Activated CD4-positive, alpha-beta T cell treated with anti-CD3 and anti-CD28 coated beads for 48 hours (primary cell): ENCODE measurements at regions not wholly inside any gene's neighbourhood (a gene's known extent, or its start where the extent isn't known, plus 50 kb on each side); places are given as distances from the start of the nearest gene placed in this dataset.
"Not testable (repeated sequence)": the region's sequence is repeated elsewhere in the genome, so short reads cannot be mapped to it uniquely, and the experiment has no call there.

Experiments
- DNase-seq: peaks from one replicate; pipeline ENCODE4 v3.0.0-alpha.2; 2020

DNA sequence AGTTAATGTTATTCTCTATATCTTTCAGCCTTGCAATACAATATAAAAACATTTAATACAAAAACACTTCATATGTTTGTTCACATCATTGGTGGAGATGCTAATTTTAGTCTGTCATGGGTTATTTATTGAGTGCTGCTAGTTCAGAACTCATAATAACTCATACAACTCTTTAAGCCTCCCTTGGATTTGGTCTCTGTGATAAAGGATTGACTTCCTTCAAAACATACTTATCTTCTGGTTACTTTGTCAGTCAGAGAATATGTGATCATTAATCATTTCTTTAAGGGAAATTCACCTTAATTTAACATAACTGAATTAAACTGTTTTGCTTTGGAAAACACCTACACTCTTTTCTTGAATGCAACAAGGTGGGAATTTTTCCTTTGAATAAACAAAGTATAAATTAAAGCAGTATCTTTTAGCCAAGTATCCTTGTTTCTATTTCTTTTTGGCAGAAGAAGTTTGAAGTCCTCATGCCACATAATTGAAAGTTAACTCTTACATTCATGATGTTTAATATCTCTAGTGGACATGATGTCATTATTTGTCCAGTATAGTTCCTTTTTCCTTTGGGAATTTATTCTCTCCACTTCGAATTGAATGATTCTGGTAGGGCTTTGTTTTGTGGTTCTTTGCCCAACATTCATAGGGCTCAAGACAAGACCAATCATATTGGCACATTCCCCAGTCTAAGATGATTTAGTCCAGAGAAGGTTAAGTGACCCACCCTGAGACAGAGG is 133.2 kb upstream of the CENPW start:
- DNase-seq = no peak

- DNase-seq = no peak
Observed at GRCh38 chr6:126210398-126211075, 129.4 kb upstream of the CENPW start.

GRCh38 chr6:126217497-126217896 is 122.4 kb upstream of the CENPW start:
- DNase-seq = no peak

- not testable (repeated sequence) for DNase-seq
Observed at GRCh38 chr6:126220901-126221300, 119.0 kb upstream of the CENPW start.

DNA sequence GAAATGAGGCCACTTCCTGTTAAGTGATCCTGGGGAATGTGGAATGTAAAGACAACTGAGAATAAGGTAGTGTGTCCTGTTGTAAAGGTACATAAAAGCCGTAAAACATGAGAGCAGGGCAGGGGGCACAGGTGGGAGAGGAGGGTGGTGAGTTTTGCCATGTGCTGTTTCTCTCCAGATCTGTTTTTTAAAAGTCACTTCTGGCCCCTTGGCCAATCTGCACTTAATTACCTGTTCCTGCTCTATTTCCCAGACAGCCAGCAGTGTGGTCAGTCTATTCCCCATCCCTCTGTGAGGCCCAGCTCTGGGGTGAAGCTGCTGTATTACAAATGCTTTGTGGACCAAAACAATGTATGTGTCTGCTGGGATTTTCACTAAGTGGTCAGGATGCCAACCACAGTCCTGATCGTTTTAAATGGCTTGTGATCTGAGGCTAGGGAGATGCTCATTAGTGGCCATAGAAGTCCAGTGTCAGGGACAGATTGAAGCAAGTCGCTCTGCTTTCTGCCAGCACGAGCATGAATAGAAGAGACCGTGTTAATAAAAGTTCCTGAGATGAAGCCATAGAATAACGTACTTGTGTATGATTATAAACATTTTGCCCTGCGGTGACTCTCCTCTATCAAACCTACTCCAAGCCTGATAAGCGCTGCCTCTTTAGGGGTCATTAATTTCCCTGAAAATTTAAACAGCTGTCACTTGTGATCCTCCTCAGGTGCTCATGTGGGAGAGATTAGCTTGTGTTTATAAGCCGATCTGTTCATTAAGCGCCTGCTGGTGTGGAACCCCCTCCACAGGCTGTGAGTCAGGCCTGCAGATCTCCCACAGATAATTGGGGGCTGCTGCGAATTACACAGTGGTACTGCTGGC is 111.8 kb upstream of the CENPW start:
- DNase-seq = no peak

GRCh38 chr6:126232671-126233070 is 107.2 kb upstream of the CENPW start:
- DNase-seq = no peak

- no peak for DNase-seq
Observed at GRCh38 chr6:126233192-126233591, 106.7 kb upstream of the CENPW start.

DNA sequence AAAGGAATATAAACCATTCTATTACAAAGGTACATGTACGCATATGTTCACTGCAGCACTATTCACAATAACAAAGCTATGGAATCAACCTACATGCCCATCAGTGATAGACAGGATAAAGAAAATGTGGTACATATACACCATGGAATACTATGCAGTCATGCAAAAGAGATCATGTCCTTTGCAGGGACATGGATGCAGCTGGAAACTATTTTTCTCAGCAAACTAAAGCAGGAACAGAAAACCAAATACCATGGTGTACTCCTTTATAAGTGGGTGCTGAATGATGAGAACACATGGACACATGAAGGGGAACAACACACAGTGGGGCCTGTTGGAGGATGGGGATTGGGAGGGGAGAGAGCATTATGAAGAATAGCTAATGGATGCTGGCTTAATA is 104.6 kb upstream of the CENPW start:
- no peak for DNase-seq

GRCh38 chr6:126245077-126245476 is 94.8 kb upstream of the CENPW start:
- DNase-seq = no peak

GRCh38 chr6:126252154-126252553 is 87.8 kb upstream of the CENPW start:
- DNase-seq = no peak

DNA sequence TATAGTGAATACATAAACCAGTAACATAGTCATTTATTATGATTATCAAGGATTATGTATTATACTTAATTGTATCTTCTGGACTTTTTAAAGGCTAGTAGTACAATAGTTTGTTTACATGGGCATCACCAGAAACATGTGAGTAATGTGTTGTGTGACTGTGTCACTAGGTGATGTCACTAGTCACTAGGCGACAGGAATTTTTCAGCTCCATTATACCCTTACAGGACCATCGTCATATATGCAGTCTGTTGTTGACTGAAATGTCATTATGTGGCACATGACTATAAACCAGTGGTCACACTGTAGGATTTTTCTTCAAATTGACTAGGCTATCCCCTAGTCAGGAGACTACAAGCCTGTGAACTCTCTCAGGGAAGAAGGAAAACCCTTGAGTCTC is 86.5 kb upstream of the CENPW start:
- no peak for DNase-seq

GRCh38 chr6:126258150-126258549 is 81.8 kb upstream of the CENPW start:
- no peak for DNase-seq

DNA sequence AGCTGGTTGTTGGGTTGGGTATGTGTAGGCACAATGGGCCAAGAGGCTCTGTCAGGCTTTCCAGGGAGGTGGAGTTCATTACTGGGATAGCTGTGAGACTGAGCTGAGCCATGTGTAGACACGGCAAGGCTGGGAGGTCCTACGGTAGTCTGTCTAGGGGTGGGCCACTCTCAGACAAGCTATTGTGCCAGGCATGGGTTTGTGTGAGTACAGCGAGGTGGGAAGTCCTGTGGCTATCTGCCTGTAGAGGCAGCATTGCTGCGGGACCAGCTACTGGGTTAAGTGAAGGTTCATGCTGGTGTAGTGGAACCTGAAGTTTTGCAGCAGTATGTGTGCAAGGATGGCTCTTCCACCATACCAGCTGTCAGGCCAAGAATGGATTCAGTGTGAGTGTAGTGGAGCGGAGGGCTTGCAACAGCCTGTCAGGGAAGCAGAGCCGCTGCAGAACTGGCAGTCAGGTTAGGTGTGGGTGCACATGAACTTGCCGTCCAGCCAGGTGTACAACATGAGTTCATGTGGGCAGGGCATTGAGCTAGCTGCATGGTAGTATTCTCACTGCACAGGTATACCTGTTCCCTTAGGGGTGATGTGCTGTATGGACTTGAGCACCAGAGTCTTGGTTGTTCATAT is 78.0 kb upstream of the CENPW start:
- DNase-seq = no peak

- DNase-seq = no peak
Observed at GRCh38 chr6:126264265-126264664, 75.7 kb upstream of the CENPW start.

GRCh38 chr6:126266664-126267063 is 73.3 kb upstream of the CENPW start:
- no peak for DNase-seq

DNA sequence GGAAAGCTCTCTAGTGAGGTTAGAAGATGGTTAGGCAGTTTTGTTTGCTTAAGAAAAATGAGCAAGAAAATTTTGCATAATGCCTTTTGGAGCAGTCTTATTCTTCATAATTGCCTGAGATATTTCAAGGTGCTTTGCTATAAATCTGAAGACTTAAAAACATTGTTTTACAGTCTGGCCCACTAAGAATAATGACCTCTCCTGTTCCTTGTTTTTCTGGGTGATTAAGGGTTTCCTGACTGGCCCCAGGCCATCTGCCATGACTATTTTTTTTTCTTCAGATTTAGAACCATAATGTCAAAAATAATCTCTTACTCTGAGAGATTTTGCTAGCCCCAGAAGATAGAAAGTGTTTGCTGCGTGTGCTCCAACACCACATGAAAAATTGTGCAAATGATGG is 72.3 kb upstream of the CENPW start:
- DNase-seq = no peak

GRCh38 chr6:126268092-126268491 is 71.8 kb upstream of the CENPW start:
- no peak for DNase-seq

DNA sequence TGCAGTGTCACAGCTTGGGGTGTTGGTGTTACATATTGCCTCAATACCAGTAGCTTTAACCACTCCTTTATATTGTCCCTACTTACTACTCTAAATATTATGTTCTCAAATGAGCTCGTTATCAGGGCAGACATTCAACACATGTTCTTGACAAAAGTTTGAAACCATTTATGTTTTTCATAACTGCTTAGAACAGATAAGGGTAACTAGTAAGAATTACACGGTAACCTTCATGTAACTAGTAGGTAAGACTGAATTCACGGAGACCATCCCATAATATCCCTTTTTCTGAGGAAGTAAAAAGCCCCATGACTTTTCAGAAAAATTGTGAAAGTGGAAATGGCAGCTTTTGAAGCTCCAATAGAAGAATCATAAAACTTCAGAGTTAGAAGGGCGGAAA is 59.6 kb upstream of the CENPW start:
- no peak for DNase-seq

GRCh38 chr6:126285871-126286365 is 54.0 kb upstream of the CENPW start:
- DNase-seq = no peak
